GM19240 (cell line): ENCODE measurements at regions not wholly inside any gene's neighbourhood (a gene's known extent, or its start where the extent isn't known, plus 50 kb on each side); places are given as distances from the start of the nearest gene placed in this dataset.

Experiments used
- DNase-seq: peaks from one replicate; pipeline ENCODE4 v3.0.0; 2011; ENCODE audit warnings: low spot score; ENCODE audit not compliant: insufficient read length

DNA sequence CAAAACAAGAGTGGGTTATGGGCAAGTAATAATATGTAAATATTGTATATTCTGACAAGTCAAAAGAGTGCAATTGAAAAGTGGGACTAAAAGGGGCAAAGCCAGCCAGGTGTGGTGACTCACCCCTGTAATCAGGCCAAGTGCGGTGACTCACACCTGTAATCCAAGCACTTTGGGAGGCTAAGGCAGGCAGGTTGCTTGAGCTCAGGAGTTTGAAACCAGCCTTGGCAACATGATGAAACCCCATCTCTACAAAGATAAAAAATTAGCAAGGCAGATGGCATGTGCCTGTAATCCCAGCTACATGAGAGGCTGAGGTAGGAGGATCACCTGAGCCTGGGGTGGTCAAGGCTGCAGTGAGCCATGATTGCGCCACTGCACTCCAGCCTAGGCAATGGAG, 304.0 kb downstream of the HHIPL2 start:
- DNase-seq: no peak

DNA sequence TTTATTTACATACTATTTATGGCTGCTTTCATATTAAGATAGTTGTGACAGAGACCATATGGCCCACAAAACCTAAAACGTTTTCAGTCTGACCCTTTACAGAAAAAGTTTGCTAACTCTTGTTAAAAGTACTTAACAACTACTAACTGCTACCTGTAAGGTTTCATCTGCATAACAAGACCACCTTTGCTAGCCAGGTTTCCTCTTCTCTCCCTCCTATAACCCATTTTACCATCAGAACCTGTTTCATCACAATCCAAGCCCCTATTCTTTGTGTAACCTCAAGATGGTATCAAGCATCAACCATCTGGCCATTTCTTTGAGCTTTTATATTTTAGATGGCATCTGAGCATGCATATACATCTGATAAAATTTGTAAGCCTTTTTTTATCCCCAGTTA, 305.4 kb downstream of the HHIPL2 start:
- DNase-seq: no peak

DNA sequence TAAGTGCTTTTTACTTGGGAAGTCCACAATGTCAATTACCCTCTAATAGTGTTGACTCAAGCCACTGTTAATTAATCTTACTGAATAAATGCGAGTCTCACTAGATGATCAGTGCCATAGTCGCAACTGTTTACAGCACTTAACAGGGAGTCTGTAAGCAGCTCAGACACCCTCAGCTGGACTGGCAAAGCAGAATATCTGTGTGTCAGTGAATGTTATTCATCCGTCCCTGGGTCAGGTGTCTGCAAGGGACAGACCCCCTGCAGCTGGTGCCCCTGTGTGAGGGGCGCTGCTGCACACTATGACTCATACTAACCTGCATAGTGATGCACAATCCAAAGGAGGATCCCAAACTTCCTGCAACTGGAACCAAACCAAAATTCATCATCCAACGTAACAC, 306.5 kb downstream of the HHIPL2 start:
- DNase-seq: no peak

DNA sequence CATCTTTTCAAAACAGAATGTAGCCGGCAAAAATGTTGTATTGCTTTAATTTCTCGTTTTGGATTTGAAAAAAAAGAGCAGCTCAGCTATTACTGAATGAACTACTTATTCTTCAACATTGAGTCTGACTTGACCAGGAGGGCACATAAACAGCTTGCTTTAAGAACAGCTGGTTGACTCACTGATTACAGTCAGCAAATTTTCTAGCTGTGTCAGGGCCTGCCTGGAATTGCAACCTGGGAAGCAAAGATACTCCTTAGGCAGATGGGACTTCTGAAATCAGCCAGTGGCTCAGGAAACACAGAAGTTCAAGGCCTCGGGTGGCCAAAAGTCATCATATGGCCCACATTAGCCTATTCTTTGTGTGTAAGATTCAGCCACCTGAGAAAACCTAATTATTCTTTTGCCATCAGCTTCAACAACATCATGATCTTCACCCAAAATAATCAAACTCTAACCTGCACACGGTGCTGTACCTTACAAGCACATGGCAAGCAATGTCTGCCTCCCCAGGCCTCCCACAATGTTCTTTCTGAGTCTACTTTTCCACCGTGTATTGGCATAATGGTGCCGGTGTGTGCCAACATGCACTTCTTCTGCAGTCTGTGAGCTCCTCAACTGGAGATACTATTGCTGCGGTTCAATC, 307.2 kb downstream of the HHIPL2 start:
- DNase-seq: no peak

DNA sequence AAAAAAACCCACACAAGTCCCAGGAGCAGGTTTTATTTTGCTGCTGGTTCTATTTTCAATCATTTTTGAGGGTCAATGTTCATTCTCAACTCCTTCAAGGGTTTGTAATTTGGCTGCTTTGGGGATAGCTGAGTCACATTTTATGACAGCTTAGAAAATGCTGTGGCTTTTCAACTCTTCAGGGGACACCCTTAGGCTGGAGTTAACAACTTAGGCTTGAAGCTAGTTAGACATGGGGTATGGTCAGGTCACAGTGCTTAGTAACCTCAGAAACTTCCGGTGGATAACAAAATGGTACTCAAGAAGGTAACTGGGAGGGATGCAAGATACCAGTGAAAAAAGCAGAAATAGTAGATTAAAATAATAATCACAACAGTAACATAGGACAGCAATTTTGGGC, 308.8 kb downstream of the HHIPL2 start:
- no peak for DNase-seq

DNA sequence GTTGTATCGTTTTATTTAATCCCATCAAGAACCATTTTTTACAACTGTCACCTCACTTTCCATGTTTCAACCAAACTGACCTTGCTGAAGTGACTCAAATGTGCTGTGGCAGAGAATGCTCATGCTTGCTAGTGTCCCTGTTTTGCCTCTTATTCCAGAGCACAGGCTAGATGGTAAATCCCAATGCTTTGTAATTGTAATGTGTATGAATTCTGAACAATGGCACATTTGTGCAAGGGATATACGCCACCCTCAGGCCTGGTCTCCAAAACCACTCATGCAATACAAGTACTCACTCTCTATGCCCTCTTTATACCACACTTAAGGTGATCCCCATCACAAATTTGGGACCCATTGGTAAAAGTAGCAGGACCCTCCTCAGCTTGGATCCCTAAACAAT, 313.6 kb downstream of the HHIPL2 start:
- DNase-seq: no peak

DNA sequence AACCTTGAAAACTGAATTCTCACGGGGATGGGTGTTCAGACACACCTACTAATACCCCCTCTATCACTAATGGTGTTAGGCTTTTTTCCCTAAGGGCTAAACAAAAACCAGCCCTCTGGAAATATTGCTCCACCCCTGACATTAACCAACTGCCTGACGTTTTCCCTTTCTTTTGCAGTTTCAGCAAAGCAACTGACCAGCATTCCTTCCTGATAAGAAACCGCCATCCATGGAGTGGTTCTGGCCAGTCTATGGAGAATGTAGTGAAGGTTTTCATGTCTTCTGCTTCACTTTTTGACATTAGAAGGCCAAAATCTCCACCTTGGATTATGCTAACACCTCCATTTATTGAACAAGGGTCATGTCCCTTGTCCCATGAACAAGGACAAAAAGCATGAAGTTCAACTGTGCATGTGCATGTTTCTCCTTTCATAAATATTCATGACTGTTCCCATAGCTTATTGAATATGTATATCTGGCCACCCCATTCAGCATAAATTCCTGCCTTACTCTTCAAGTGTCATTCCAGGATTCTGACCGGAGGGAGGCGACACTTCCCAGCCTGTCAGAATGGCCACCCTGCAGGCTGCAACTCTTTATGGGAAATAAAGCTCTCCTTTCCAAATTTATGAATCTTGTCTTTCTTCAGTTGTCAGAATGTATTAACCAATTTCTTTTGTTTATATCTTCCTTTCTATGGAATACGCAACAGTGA, 314.3 kb downstream of the HHIPL2 start:
- no peak for DNase-seq

DNA sequence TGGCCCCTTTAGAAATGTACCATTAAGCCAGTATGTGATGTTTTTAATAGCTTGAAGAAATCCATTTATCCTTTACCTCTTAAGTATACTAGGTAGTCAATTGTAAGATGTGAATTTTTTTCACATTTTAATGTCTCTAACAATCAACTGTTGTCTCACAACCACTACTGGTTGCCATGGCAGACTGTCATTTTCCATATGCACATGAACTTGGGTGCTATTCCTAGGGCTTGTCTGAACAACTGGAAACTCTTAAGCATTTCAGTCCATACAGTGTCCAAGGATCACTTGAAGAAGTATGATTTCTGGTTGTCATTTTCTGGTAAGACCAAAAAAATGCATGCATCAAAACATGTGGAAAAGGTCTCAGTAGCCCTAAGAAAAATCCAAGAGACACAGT, 315.1 kb downstream of the HHIPL2 start:
- no peak for DNase-seq

DNA sequence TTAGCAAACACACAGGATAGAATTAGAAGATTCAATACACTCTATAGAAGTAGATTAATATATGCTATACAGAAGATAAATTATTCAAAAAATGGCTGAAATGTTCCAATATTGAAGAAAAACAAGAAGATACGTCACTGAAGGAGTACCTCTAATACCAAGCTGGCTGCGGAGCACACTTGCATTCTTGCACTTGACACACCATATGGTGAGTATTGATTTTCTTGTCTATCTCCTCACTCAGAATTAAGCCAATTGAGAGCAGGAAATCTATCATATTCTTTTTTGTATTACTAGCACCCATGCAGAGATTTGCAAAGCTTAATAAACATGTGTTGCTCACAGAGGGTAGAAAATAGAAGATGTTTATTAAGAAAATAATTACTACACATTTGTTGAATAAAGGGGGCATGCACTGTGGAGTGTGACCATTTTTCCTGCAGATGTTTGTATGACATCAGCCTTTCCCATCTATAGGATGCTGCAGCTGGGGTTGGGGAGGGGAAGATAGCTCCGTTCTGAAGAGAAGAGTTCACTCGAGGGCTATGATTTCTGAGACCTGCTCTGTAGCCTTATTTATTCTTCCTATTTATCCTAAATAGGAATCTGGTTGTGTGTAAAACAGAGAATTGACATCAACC, 318.1 kb downstream of the HHIPL2 start:
- DNase-seq: no peak

DNA sequence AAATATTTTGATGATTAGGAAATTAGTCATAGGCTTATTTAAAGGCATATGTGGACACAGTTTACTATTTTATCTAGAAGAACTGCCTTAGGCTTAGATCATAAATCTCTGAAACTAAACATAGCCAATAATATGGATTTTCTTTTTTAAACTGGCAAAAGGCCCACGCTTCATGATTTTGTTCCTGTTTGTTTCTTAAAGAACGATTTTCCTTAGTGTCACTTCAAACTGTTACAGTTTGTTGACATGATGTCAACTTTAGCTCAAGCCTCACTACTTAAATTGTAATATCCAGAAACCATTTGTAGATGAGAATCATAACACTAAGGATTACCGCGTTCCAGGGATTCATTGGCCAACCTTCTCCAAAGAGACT, 322.6 kb downstream of the HHIPL2 start:
- no peak for DNase-seq

DNA sequence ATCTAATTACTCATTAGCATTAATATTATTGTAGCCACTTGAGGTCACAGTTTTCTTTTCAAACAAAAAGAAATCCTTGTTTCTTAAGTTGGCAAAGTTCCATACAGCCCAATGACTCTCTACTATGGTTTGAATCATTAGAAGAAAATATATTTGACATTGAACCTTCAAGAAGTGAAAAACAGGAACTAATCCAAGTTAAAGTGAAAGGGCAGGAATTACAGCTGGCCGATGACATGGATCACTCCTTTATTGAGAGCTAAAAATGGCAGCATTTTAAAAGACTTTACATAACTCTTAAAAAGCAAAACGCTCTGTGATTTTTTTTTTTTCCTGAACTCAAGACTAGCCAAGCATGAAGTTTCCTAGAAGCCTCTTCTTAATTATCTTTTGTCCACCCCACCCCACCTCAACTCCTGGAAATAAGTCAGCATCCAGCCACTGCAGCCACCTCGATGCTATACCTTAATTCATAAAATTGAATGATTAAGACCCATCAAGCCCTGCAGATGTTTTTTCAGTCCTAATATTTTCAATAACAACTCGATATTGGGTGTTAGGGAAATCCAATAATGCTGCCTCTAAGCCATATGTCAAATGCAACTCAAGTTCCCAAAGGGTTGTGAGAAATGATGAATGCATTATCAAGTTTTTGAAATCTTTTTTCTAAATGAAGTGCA, 323.1 kb downstream of the HHIPL2 start:
- no peak for DNase-seq

DNA sequence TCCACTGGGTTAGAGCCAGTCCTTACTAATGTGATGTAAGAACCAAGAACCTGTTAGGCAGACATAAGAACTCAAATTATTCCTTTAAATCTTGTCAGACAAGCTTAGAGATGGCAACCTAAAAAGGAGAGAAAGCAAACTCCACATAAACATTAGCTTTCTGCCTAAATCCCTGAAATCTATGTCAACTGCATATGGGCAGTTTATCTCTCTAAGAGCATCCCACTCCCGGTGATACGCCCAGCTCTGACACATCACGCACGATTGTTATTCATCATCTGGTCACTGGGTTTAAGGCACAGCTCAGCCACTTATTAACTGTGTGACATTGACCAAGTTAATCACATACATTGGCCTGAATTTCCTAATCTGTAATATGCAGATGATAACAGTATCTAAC, 323.7 kb downstream of the HHIPL2 start:
- DNase-seq: no peak

DNA sequence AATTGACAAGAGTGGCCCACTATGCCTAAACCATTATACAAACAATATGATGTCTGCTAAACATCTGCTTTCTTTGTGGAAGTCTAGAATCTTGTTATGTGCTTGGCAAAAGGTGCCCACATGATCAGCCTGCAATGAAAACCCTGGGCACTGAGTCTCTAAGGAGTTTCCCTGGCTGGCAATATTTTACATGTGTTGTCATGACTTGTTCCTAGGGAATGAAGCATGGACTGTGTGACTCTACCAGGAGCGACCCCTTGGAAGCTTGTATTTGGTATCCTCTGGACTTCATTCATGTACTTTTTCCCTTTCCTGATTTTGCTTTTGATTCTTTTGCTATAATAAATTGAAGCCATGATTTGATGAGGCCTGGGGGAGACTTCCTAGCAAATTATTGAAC, 324.9 kb downstream of the HHIPL2 start:
- DNase-seq: no peak

DNA sequence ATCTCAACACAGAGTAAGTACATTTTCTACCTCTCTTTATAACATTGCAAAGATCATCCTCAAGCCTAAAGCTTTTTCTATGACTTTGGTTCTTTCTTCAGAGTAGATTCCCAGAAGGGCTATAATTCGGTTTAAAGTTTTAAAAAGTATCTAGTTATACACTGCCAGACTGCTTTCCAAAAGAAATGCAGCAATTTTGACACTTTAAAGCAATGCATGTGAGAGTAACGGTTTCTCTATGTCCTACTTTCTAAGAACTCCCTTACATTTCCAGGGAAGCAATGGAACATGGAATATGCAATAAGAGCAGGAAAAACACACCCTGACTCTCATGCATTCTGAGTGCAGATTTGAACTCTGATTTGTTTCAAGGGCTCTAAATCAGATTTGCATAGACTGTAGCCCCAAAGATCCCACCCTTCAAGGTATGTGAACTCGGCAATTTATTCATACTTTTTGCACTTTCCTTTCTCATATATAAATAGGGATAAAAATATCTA, 331.6 kb downstream of the HHIPL2 start:
- no peak for DNase-seq

DNA sequence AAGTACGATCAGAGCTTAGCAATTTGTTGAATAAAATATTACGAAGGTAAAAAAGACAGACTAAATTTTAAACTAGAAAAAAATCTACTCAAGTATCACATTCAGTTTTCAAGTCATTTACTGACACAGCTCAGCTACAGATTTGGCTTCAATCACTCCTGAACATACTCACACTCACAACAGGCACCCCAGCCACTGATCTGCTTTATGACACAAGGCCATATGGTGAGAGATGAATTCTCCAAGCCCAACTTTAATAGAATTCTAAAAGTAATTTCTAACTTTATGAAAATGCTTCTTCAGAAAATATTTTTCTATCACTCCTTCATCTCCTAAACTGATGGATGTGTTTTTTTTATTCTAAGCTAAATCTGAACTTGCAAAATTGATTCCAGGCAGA, 337.1 kb downstream of the HHIPL2 start:
- DNase-seq: no peak

DNA sequence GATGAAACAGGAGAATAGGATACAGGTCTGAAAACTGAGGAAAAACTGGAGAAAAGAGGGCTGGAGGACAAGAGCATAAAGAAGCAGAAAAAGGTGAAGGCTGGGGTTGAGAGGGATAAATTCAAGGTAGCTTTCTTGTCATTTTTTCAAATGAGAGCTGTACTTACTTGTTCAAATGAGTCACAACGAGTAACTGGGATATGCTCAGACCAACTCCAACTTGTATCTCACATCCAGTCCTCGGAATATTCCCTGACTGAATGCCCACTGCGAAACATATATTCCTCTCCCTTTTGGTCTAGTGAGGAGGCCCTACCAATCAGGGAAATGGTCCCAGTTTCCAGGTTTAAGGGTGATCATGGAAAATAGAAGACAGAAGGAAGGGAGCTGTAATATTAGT, 343.4 kb downstream of the HHIPL2 start:
- no peak for DNase-seq

DNA sequence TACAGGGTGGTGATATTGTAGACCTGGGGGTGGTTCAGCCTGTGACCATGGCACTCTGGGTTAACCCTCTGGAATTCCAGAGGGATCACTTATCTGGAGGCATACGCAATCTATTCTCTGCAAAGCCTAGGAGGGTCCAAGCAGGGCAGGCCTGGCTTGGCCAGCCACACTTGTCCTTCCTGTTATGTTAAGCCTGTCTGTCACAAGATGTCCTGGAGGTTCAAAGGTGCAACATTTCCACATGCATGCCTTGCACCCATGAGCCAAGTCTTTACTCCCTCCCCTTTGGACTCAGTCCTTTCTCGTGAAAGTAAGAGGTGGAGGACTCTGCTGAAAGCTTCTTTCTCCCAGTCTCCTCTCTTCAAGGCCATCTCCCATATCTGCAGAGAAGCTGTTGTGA, 345.1 kb downstream of the HHIPL2 start:
- no peak for DNase-seq

DNA sequence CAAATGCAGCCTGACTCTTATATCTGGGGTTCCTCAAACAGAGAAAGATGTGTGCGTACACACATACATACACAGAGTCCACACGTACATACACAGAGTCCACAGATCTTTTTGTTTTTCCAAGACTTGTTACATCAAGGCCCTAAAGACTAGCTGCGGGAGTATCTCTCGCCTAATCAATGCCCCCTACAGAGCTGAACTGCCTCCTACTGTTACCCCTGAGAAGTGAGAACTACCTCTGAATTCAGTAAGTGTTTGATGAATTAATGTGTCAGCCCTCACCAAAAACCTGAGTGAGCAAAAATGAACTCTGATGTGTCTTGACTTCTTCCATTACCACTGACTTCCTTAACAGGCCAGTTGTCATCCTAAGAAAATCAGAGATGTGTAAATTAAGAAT, 351.2 kb downstream of the HHIPL2 start:
- DNase-seq: no peak

DNA sequence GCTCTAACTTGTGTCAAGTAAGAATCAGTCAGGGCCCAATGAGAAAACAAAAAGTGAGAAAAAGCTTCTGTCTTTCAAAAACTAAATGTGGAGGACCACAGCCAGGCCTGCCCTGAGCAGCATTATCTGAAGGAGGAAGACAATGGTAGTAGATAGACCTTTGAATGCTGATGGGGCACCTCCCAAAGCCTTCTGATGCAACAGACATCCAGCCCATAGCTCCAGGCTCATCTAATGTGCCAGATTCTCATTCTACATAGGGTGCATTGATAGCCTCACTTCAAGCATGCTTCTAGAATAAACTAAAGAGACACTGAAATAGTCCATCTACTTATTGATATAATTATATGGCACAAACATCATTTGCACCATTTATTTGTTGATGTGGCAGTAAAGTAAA, 351.6 kb downstream of the HHIPL2 start:
- DNase-seq: no peak

DNA sequence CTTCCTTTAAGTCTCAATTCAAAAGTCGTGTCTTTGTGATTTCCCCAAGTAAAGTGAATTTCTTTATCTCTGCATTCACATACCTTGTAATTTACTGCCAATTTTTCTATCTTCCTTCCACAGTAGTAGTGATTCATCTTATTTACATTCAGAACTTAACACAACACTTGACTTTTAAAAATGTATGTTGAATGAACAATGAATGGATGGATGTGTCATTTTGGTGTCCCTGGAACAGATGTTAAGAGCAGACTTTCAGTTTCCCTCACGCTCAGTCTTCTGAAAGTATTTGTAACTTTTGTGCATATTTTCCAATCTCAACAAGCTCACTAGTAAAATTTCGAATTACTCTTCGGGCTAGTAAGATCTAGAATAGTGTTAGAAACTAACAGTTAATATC, 352.0 kb downstream of the HHIPL2 start:
- DNase-seq: no peak

DNA sequence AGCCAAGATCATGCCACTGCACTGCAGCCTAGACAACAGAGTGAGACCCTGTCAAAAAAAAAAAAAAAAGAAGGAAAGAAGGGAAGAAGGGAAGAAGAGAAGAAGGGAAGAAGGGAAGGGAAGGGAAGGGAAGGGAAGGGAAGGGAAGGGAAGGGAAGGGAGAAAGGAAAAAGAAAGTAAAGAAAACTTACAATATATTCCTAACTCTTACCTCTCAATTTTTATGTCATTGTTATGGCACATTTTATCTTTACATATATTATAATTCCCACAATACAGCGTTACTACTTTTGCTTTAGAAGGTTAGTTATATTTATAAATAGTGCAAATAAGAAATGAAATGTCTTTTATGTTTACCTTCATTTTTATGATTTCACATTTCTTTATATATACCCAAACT, 358.7 kb downstream of the HHIPL2 start:
- DNase-seq: no peak
